ENCODE measurements at regions not wholly inside any gene's neighbourhood (a gene's known extent, or its start where the extent isn't known, plus 50 kb on each side); places are given as distances from the start of the nearest gene placed in this dataset.

GRCh38 chrX:150041208-150041607 lies 102.9 kb upstream of the EOLA2 start:
- H3K36me3 ChIP-seq (ENCODE audit: insufficient read depth, low read length, poor library complexity, severe bottlenecking), result no peaks in the 10 kb centered on the region
- H3K27ac ChIP-seq (ENCODE audit: low read depth, low read length, poor library complexity, severe bottlenecking), result no peak overlapping the region
- no peaks in the 10 kb centered on the region for H3K4me1 ChIP-seq (ENCODE audit: insufficient read depth, low read length, poor library complexity, severe bottlenecking)
- H3K4me3 ChIP-seq (ENCODE audit: low read depth, low read length, poor library complexity, severe bottlenecking), result no peak overlapping the region
- TF ChIP-seq CTCF (conservative IDR thresholded peaks at IDR 0.05; ENCODE audit: low read depth, low read length) (no peak), EZH2 (IDR thresholded peaks at IDR 0.05; ENCODE audit: borderline replicate concordance, low read depth, low read length, poor library complexity, severe bottlenecking) (no peak)
- no peak for DNase-seq (ENCODE audit: low spot score)
- BruUV-seq (replicated peaks), result no TSS peak
- peaks cover 3% of the 10 kb centered on the region for H3K9me3 ChIP-seq (ENCODE audit: low read depth, low read length, poor library complexity, severe bottlenecking)
- intact Hi-C loops (cut with micrococcal nuclease; ENCODE audit: unreplicated experiment), result no loop called here
- CTCF ChIA-PET, result no interaction called here
- H3K27me3 ChIP-seq (replicated peaks; ENCODE audit: insufficient read depth, low read depth, low read length, poor library complexity), result no peaks in the 10 kb centered on the region
- POLR2A ChIA-PET (ENCODE audit: low non-redundant PET), result no interaction called here

- Histone ChIP-seq H3K4me1 (ENCODE audit: insufficient read depth, low read length, poor library complexity, severe bottlenecking) (no peaks in the 10 kb centered on the region), H3K36me3 (ENCODE audit: insufficient read depth, low read length, poor library complexity, severe bottlenecking) (no peaks in the 10 kb centered on the region), H3K27ac (ENCODE audit: low read depth, low read length, poor library complexity, severe bottlenecking) (no peak overlapping the region), H3K27me3 (replicated peaks; ENCODE audit: insufficient read depth, low read depth, low read length, poor library complexity) (no peaks in the 10 kb centered on the region), H3K9me3 (ENCODE audit: low read depth, low read length, poor library complexity, severe bottlenecking) (peaks cover 3% of the 10 kb centered on the region), H3K4me3 (ENCODE audit: low read depth, low read length, poor library complexity, severe bottlenecking) (no peak overlapping the region)
- ChIA-PET CTCF (no interaction called here), POLR2A (ENCODE audit: low non-redundant PET) (no interaction called here)
- no peak for DNase-seq (ENCODE audit: low spot score)
- intact Hi-C loops (cut with micrococcal nuclease; ENCODE audit: unreplicated experiment), result no loop called here
- BruUV-seq (replicated peaks), result no TSS peak
- TF ChIP-seq EZH2 (IDR thresholded peaks at IDR 0.05; ENCODE audit: borderline replicate concordance, low read depth, low read length, poor library complexity, severe bottlenecking), result no peak
- TF ChIP-seq CTCF (conservative IDR thresholded peaks at IDR 0.05; ENCODE audit: low read depth, low read length), result no peak
Measured at GRCh38 chrX:150044556-150044955, 106.3 kb upstream of the EOLA2 start.

GRCh38 chrX:150047818-150048217 lies 109.5 kb upstream of the EOLA2 start:
- no peak overlapping the region for H3K27ac ChIP-seq (ENCODE audit: low read depth, low read length, poor library complexity, severe bottlenecking)
- intact Hi-C loops (cut with micrococcal nuclease; ENCODE audit: unreplicated experiment), result no loop called here
- TF ChIP-seq CTCF (conservative IDR thresholded peaks at IDR 0.05; ENCODE audit: low read depth, low read length) (no peak), EZH2 (IDR thresholded peaks at IDR 0.05; ENCODE audit: borderline replicate concordance, low read depth, low read length, poor library complexity, severe bottlenecking) (no peak)
- peaks cover 3% of the 10 kb centered on the region for H3K9me3 ChIP-seq (ENCODE audit: low read depth, low read length, poor library complexity, severe bottlenecking)
- no TSS peak for BruUV-seq (replicated peaks)
- no peak for DNase-seq (ENCODE audit: low spot score)
- no peaks in the 10 kb centered on the region for H3K36me3 ChIP-seq (ENCODE audit: insufficient read depth, low read length, poor library complexity, severe bottlenecking)
- CTCF ChIA-PET, result no interaction called here
- H3K27me3 ChIP-seq (replicated peaks; ENCODE audit: insufficient read depth, low read depth, low read length, poor library complexity), result no peaks in the 10 kb centered on the region
- POLR2A ChIA-PET (ENCODE audit: low non-redundant PET), result no interaction called here
- no peak overlapping the region for H3K4me3 ChIP-seq (ENCODE audit: low read depth, low read length, poor library complexity, severe bottlenecking)
- H3K4me1 ChIP-seq (ENCODE audit: insufficient read depth, low read length, poor library complexity, severe bottlenecking), result no peaks in the 10 kb centered on the region
